RWPE1 (cell line): ENCODE measurements at regions not wholly inside any gene's neighbourhood (a gene's known extent, or its start where the extent isn't known, plus 50 kb on each side); places are given as distances from the start of the nearest gene placed in this dataset.
"Not testable (repeated sequence)": the region's sequence is repeated elsewhere in the genome, so short reads cannot be mapped to it uniquely, and the experiment has no call there.

Experiments
- CTCF ChIA-PET: fragments of 350-600 bp; sonication (Branson Sonifier 250); formaldehyde crosslinking; extraction: SDS; loops from one replicate; lab custom pipeline; 2021; lab: Yijun Ruan, JAX
- POLR2A ChIA-PET: fragments of 400-600 bp; formaldehyde crosslinking; extraction: SDS; loops from one replicate; lab custom pipeline; 2020; ENCODE audit warnings: antibody characterized with exemption; ENCODE audit not compliant: low non-redundant PET; lab: Yijun Ruan, JAX
- DNase-seq: peaks from one replicate; pipeline ENCODE4 v3.0.0; 2012; ENCODE audit warnings: low spot score
- H3K27ac ChIP-seq: fragments of 450-650 bp; 2 replicates; pipeline ENCODE4 v1.5.1; 2017
- CTCF ChIP-seq: fragments of 450-650 bp; conservative IDR thresholded peaks from 2 replicates; pipeline ENCODE4 v1.5.1; 2017; ENCODE audit warnings: low read depth, mild to moderate bottlenecking

- ChIA-PET POLR2A (no interaction called here), CTCF (interaction anchor here (0.7 kb wide), 1 partner anchor 11 kb away, joined by 6 read pairs; no protein-coding TSS in a partner anchor)
- no peak overlapping the region for H3K27ac ChIP-seq
- TF ChIP-seq CTCF: no peak
- no peak for DNase-seq
Observed at GRCh38 chr4:159593681-159594080, 490.8 kb downstream of the RAPGEF2 start.

GRCh38 chr4:159594576-159594975, 491.7 kb downstream of the RAPGEF2 start:
- no peak for TF ChIP-seq CTCF
- ChIA-PET POLR2A (no interaction called here), CTCF (interaction anchor here (0.6 kb wide), 1 partner anchor 1100 kb away, joined by 3 read pairs; no protein-coding TSS in a partner anchor)
- DNase-seq: no peak
- H3K27ac ChIP-seq: no peak overlapping the region

GRCh38 chr4:159595101-159595500, 492.2 kb downstream of the RAPGEF2 start:
- DNase-seq, POLR2A ChIA-PET, H3K27ac ChIP-seq: not testable (repeated sequence)
- CTCF ChIA-PET: interaction anchor here (0.6 kb wide), 1 partner anchor 1101 kb away, joined by 3 read pairs; no protein-coding TSS in a partner anchor

- no peak for TF ChIP-seq CTCF
- no peak overlapping the region for H3K27ac ChIP-seq
- ChIA-PET POLR2A (no interaction called here), CTCF (interaction anchor here (0.6 kb wide), 1 partner anchor 9 kb away, joined by 3 read pairs; no protein-coding TSS in a partner anchor)
- DNase-seq: no peak
Observed at GRCh38 chr4:159598602-159599001, 495.7 kb downstream of the RAPGEF2 start.

- no peak for TF ChIP-seq CTCF
- H3K27ac ChIP-seq: no peak overlapping the region
- CTCF ChIA-PET: interaction anchor here (0.8 kb wide), 1 partner anchor 870 kb away, joined by 7 read pairs; no protein-coding TSS in a partner anchor
- no peak for DNase-seq
- POLR2A ChIA-PET: no interaction called here
Observed at GRCh38 chr4:159600061-159600460, 497.2 kb downstream of the RAPGEF2 start.

- ChIA-PET CTCF (no interaction called here), POLR2A (no interaction called here)
- no peak for TF ChIP-seq CTCF
- H3K27ac ChIP-seq: no peak overlapping the region
- no peak for DNase-seq
Observed at GRCh38 chr4:159604781-159605180, 501.9 kb downstream of the RAPGEF2 start.

GRCh38 chr4:159606835-159607234, 504.0 kb downstream of the RAPGEF2 start:
- no peak for TF ChIP-seq CTCF
- H3K27ac ChIP-seq: no peak overlapping the region
- DNase-seq: no peak
- ChIA-PET CTCF (interaction anchor here (0.6 to 0.7 kb wide), 2 partner anchors 9 to 25 kb away, joined by 3 to 4 read pairs; no protein-coding TSS in a partner anchor), POLR2A (no interaction called here)
